ENCODE measurements at regions not wholly inside any gene's neighbourhood (a gene's known extent, or its start where the extent isn't known, plus 50 kb on each side); places are given as distances from the start of the nearest gene placed in this dataset.
A peak's percentile ranks its signal among the peaks of the same experiment; 100 is the strongest.

DNA sequence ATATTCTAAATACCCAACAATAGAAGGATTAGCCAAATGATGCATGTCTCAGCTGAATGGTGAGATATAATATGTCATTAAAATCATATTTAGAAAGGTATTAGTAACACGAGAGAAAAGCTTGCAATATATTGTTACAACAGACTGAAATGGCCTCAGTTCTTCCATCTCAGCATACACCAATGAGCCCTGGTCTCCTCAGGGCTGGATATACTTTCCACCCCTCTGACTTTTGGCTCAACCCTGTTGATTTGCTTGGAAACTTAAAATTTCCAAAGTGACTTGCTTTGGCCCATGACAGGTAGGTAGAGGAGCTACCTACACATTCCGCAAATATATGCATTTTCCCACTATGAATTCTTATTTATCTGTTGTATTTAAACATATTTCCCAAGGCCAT lies 908.1 kb upstream of the TMEM132C start:
- Histone ChIP-seq H3K23me2 (ENCODE audit: low read depth, low read length) (no peaks in the 10 kb centered on the region), H4K8ac (ENCODE audit: extremely low read depth, insufficient read depth, low read length) (no peak overlapping the region), H3K27ac (ENCODE audit: low read depth, low read length) (no peak overlapping the region), H3K79me1 (ENCODE audit: low read depth, low read length) (no peaks in the 10 kb centered on the region), H3K79me2 (ENCODE audit: control insufficient read depth in 1 of 2, insufficient read depth in 2 of 2, low read length in 2 of 2) (no peaks in the 10 kb centered on the region), H2BK15ac (ENCODE audit: low read length) (no peak overlapping the region), H2BK5ac (ENCODE audit: low read depth, low read length) (no peak overlapping the region), H3K4me3 (ENCODE audit: extremely low read depth in 1 of 4, insufficient read depth in 2 of 4, low read depth in 3 of 4, low read length in 4 of 4) (no peak overlapping the region), H3K4me2 (ENCODE audit: insufficient read depth in 1 of 2, low read depth in 2 of 2, low read length in 2 of 2) (no peak overlapping the region), H3K56ac (replicated peaks; ENCODE audit: insufficient read length, low read depth, low read length) (no peak overlapping the region), H2AFZ (ENCODE audit: low read length) (no peak overlapping the region), H2BK120ac (replicated peaks; ENCODE audit: low read depth, low read length) (no peak overlapping the region), H3K18ac (ENCODE audit: extremely low read depth, low read length) (no peak overlapping the region), H3K9me3 (ENCODE audit: insufficient read depth in 2 of 2, low read depth in 1 of 2, low read length in 1 of 2) (no peaks in the 10 kb centered on the region), H4K5ac (ENCODE audit: insufficient read length, low read depth, low read length) (no peak overlapping the region), H3K23ac (ENCODE audit: insufficient read length) (no peak overlapping the region), H3K9ac (replicated peaks in 1 of 4; ENCODE audit: extremely low read depth in 1 of 4, low read depth in 3 of 4, low read length in 3 of 4) (no peak overlapping the region), H2BK12ac (ENCODE audit: low read depth, low read length) (no peak overlapping the region), H2BK20ac (ENCODE audit: low read length) (no peak overlapping the region), H3K27me3 (replicated peaks in 1 of 4; ENCODE audit: control insufficient read depth in 3 of 4, extremely low read depth in 1 of 4, insufficient read depth in 3 of 4, low read length in 3 of 4) (no peaks in the 10 kb centered on the region), H3K4me1 (replicated peaks in 1 of 4; ENCODE audit: control insufficient read depth in 3 of 4, insufficient read depth in 4 of 4, low read length in 3 of 4) (no peaks in the 10 kb centered on the region; a peak in 1 of 7 replicates), H4K91ac (replicated peaks; ENCODE audit: insufficient read length, low read length) (no peak overlapping the region), H2AK5ac (ENCODE audit: low read depth, low read length) (no peak overlapping the region), H3K4ac (replicated peaks; ENCODE audit: insufficient read length, low read depth, low read length) (no peak overlapping the region), H3K36me3 (ENCODE audit: control insufficient read depth in 2 of 4, insufficient read depth in 4 of 4, low read length in 3 of 4) (no peaks in the 10 kb centered on the region), H3K14ac (ENCODE audit: insufficient read length) (no peak overlapping the region), H4K20me1 (replicated peaks in 1 of 2; ENCODE audit: control insufficient read depth in 1 of 2, insufficient read depth in 2 of 2, low read length in 2 of 2) (no peaks in the 10 kb centered on the region)
- ChIA-PET POLR2A (ENCODE audit: partially characterized antibody) (no interaction called here), CTCF (ENCODE audit: partially characterized antibody) (interaction anchor here (0.6 to 1.1 kb wide), 4 partner anchors 68 to 630 kb away, joined by 3 to 4 read pairs (median 3); no protein-coding TSS in a partner anchor)
- FAIRE-seq (peak; percentile 57), DNase-seq (ENCODE audit: low read depth in 1 of 2, low spot score in 2 of 2) (no peak)
- TF ChIP-seq RXRA (IDR thresholded peaks at IDR 0.05; ENCODE audit: insufficient read depth, low read depth, low read length): no peak
- WGBS, 2 experiments (ENCODE audit: extremely low coverage in 1 of 2, insufficient coverage in 1 of 2, insufficient read length in 1 of 2, insufficient replicate concordance in 2 of 2, low coverage in 1 of 2, low lambda C conversion rate in 2 of 2, missing lambda C conversion rate in 1 of 2): 85% methylated on average over 2 of the region's 2 CpGs; no CpG with 5 or more reads in 1 of the 2 experiments
